ENCODE measurements at regions not wholly inside any gene's neighbourhood (a gene's known extent, or its start where the extent isn't known, plus 50 kb on each side); places are given as distances from the start of the nearest gene placed in this dataset.

DNA sequence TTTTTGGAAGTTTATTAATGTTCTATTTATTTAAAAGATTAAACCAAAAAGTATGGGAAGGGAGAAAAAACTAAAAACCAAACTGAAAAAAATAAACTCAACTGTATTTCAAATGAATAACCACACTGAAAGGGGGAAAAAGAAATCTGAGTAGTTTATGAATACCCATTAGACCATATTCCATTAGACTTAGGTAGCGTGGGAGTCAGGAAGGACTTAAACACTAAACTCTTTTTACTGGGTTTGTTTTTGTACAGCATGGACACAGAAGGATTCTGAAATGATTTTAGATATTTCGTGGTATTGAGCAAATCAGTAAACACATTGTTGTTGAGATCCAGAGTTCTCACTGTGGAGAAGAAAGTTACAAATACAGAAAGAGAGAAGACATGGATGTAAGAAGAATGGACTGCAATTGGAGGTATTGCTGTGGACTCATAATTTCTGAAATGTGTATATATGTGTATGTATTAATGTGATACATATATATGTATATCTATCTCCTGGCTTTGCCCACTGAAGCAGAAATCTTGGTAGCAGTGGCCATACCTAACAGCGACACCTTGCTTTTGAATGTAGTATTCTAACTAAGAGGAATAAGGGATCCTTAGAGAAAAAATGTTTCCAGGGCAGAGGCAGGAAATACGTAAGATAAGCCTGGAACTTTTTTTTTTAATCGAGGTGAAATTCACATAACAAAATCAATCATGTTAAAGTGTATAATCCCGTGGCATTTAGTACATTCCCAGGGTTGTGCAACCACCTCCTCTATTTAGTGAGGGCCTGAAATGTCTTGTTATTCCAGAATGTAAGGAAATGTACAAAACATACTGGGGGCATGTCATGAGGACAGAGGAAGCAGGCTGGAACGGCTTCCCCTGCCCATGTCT is 228.8 kb downstream of the SMARCA2 start:
- TF ChIP-seq, protein P1, sequence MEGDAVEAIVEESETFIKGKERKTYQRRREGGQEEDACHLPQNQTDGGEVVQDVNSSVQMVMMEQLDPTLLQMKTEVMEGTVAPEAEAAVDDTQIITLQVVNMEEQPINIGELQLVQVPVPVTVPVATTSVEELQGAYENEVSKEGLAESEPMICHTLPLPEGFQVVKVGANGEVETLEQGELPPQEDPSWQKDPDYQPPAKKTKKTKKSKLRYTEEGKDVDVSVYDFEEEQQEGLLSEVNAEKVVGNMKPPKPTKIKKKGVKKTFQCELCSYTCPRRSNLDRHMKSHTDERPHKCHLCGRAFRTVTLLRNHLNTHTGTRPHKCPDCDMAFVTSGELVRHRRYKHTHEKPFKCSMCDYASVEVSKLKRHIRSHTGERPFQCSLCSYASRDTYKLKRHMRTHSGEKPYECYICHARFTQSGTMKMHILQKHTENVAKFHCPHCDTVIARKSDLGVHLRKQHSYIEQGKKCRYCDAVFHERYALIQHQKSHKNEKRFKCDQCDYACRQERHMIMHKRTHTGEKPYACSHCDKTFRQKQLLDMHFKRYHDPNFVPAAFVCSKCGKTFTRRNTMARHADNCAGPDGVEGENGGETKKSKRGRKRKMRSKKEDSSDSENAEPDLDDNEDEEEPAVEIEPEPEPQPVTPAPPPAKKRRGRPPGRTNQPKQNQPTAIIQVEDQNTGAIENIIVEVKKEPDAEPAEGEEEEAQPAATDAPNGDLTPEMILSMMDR (conservative IDR thresholded peaks at IDR 0.05; ENCODE audit: low read depth, low read length), result no peak
- TF ChIP-seq RAD21 (IDR thresholded peaks at IDR 0.05; ENCODE audit: low read length), result no peak

Data from IMR-90 (cell line).